GM18508 (cell line): ENCODE measurements at regions not wholly inside any gene's neighbourhood (a gene's known extent, or its start where the extent isn't known, plus 50 kb on each side); places are given as distances from the start of the nearest gene placed in this dataset.

Source experiments
- ATAC-seq: cut with Tn5 transposase; IDR thresholded peaks from one replicate; pipeline ENCODE4 v1.9.1; 2021; ENCODE audit warnings: moderate number of reproducible peaks; ENCODE audit not compliant: insufficient read depth, unreplicated experiment

GRCh38 chr11:116281173-116282160 is 491.3 kb downstream of the BUD13 start:
- no peak for ATAC-seq

DNA sequence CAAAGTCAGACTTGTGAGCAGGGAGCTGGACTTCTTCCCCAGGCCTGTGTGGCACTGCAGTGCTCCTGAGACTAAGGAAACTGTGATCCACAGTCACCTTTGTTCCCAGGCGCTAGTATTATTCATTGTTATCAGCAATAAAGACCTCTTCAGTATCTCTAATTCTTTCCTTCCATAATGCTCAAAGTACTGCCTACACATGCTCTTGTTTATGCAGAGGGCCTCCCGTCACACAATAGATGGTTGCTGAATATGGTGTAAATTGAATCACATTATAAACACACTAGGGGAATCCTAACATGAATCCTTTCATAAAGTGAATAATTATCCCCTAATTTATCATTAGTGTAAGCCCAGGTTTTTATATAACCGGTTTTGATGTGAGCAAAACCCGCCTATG is 493.3 kb downstream of the BUD13 start:
- ATAC-seq = no peak

DNA sequence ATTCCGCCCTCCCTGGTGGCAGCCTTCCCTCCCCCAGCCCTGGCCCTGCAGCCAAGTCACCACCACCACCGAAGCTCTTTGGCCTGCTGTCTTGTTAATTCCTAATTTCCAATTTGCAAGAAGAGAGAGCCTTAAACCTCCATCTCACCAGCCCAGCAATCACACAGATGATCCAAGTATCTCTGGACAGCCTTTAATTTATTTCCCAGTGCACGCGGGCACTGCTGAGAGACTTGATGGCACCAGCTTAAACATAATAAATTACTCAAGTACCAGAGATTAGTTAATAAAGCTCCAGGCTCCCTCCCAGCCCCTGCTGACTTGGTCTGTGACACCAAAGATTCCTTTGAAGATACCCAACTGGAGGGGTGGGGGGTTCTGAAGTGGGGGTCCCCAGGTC is 494.7 kb downstream of the BUD13 start:
- ATAC-seq = no peak

DNA sequence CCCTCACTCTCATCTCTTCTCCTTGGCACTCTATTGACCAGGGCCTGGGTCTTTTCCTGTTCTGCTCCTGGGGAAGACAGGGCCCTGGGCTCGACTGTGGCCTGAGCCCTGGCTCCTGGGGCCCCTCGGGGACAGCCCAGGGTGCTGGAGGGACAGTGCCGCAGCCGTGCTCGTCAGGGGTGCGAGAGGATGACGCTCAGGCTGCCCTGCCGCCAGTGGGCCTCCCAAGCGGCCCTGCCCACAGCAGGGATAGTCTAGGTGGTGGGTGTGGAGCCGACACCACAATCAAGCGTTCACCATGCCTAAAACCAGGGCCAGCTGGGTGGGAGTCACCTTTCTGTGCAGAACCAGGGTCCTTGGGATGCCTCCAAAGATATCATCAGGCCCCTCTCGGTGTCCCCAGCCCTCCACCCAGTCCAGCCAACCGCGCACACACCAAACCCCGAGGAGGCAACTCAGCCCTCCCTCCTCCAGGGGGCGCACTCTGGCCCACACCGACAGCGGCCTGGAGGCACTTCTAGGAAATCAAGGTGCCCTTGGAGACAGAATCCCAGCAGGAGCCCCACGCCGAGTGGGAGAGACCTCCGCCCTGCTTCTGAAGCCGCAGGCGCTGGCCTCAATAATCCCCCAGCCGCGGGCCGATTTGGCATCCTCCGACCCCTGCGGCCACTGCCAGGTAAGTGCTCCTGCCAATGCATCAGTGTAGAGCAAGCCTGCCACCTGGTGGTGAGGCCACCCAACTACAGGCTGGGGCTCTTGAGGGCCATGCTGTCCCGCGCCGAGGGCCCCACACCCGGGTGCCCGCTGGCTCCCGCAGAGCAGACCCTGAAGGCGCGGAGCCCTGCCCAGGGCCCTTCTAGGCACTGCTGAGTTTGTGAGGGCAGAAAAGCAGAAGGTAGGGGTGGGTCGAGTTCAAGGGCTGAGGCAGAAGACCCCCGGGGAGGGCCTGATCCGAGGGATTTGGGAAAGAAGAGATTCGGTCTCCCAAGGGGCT is 496.4 kb downstream of the BUD13 start:
- no peak for ATAC-seq

DNA sequence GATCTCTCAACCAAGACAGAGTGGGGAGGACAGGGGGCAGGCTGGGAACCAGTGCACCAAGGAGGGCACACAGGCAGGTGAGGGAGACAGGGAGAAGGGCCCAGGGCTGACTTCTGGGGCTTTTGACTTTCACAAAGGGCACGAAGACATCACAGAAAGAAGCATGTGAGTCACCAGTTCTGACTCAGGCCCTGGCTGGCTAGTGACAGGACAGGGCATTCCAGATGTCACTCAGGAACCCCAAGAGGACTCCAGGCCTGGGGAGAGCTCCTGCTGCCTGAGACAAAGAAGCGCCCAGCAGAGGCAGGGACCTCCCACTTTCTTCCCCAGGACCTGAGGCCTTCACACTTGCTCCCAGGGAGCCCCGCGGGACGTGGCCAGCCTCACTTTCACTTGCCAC is 497.2 kb downstream of the BUD13 start:
- ATAC-seq = no peak

DNA sequence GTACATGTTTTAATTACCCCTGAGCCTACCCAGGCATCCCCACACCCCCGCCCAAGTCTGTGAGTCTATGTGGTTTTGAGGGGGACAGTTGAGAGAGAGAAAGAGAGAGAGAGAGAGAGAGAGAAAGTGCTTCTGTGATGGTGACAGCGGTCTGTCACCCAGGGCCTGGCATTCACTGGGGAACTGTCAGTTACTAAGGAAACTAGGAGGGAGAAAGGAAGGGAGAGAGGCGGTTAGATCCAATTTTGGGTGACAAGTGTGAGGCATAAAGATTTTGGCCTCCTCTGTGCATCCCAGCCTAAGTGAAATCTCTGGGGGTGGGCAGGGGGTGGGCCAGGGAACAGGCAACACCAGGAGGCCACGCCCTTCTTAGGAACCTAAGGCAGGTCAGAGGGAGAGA is 498.3 kb downstream of the BUD13 start:
- no peak for ATAC-seq

- ATAC-seq = no peak
Measured at GRCh38 chr11:116272181-116272789, 500.5 kb downstream of the BUD13 start.

- no peak for ATAC-seq
Measured at GRCh38 chr11:116271479-116271878, 501.3 kb downstream of the BUD13 start.

DNA sequence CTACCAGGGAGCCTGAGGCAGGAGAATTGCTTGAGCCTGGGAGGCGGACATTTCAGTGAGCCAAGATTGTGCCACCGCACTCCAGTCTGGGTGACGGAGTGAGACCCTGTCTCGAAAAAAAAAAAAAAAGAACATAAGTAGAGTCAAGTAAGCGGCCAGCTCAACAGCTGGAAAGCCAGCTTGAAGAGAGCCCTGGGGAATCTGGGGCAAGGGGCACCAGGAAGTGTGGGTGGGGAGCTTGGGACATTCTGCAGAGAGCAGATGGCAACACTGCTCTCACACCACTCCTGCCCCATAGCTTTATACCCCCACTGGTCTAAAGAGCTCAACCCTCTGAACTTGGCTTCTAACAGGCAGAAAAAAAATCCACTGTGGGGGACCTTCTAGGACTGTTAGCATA is 505.6 kb downstream of the BUD13 start:
- no peak for ATAC-seq

DNA sequence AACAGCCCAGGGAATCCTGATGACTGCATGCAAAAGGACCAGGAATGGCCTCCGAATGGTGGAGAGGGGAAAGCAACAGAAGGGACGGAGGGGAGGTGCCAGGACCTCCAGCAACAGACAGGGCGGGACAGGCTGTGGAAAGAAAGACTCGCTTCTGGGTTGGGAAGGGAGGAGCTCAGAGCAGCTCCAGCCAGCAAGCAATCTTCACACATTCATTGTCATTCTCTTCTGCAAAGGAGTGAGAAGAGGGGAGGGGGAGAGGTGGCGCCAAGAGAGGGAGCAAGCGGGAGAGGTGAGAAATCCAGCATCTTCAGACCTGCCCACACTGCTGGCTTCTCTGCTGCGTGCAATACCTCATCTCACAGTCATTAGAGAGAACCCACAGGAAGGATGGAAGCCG is 509.0 kb downstream of the BUD13 start:
- ATAC-seq = no peak

DNA sequence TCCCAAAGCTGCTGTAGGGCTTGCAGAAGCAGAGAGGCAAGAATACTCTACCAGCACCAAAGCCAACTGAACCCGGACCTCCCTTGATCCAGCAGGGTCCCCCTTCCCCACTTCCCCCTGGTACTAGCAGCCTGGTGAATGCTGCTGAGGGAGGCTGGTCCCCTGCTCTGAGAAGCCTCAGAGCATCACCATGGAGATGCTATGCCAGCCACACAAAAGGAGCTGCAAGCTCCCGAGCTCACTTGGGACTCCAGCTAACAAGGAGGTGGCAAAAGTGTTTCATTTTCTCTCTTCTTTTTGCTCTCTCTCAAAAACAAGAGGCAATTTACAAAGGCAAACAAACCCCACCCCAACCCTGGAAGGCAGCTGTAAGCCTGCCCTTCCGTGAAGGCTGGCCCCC is 509.8 kb downstream of the BUD13 start:
- ATAC-seq = no peak

- ATAC-seq = no peak
Measured at GRCh38 chr11:116262370-116262769, 510.4 kb downstream of the BUD13 start.

DNA sequence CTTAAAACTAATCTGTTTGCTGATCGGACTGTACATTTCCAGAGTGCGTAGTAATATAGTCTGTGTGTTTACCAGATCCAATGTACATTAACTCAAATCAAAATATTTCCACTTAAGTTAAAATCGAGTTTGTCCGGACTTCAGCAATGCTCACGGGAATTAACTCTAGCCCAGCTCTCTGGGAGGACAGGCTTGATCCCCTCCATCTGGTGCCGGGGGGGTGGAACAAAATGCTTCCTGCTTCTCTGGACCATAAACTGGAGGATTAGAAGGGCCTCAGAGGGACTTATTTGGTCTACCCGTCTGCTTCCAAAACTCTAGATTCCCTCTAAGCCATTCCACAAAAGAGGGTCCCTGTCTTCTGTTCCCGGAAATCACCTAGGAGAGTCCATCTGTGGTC is 511.2 kb downstream of the BUD13 start:
- ATAC-seq = no peak

DNA sequence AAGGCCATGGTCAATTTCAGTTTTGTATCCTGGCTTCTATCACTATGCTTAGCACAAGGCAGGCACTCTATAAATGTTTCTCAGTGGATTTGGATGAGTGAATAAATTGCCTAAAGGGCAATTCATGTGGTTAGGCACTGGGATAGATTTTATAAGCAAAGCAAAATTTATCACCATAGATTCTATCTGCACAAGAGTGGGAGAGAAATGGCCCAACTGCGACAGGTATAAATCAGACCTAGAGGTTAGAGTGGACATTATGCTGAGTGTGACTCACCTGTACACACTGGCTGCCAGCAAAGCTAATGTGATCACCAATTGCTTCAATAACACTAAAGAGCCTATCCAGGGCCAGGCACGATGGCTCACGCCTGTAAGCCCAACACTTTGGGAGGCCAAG is 514.0 kb downstream of the BUD13 start:
- no peak for ATAC-seq

- ATAC-seq = no peak
Measured at GRCh38 chr11:116257883-116258282, 514.9 kb downstream of the BUD13 start.

GRCh38 chr11:116257092-116257491 is 515.7 kb downstream of the BUD13 start:
- no peak for ATAC-seq

- no peak for ATAC-seq
Measured at GRCh38 chr11:116256215-116256614, 516.6 kb downstream of the BUD13 start.

DNA sequence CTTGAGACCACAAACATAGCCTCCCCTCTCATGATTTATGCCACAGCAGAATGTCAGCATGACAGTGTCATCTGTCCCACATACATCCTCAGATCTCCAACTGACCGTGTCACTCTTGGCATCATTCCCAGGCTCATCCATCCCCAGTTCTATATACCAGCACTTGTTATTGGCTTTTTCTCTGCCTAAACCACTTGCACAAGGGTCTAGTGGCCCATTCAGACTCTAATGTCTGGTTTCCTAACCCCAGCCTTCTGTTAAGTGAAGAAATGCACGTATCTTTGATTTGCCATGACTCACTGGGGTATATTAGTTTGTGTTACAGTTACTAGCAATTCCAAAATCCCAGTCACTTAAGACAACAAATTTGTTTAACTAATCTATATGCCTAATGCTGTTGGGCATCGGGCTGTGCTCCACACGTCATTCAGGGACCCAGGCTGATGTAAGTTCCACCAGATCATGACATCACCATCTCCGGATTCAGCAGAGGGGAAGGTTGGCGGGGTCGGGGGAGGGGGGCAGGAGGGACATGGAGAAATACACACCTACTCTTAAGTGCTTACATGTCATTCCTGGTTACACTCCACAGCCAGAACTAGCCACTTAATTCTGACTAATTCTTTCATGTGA is 517.4 kb downstream of the BUD13 start:
- no peak for ATAC-seq

- no peak for ATAC-seq
Measured at GRCh38 chr11:116250155-116250554, 522.6 kb downstream of the BUD13 start.

- no peak for ATAC-seq
Measured at GRCh38 chr11:116249561-116249960, 523.2 kb downstream of the BUD13 start.
